SKM-1 treated with dmso at 0.1 percent for 144 hours (cell line): ENCODE measurements at regions not wholly inside any gene's neighbourhood (a gene's known extent, or its start where the extent isn't known, plus 50 kb on each side); places are given as distances from the start of the nearest gene placed in this dataset.

Experiments
- DNase-seq: peaks from one replicate; lab custom pipeline; 2025; ENCODE audit not compliant: unreplicated experiment; lab: John Stamatoyannopoulos, UW

DNA sequence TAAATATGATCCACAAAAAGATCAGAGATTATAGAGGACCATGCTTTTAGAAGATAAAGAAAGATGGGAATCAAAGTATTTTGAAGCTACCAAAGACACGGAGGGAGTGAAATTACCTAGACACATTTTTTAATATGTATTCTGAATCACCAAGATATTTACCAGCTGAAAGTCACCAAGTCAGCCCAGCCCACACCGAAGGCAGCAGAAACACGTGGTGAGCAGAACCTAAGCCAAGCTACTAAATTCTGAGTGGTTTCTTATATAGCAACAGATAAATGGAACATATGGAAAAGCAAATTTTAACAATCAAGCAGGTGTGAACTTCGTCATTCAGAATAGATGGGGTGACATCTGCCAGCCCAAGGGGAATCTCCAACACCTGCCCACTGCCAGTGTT is 134.7 kb upstream of the AKR1E2 start:
- no peak for DNase-seq

DNA sequence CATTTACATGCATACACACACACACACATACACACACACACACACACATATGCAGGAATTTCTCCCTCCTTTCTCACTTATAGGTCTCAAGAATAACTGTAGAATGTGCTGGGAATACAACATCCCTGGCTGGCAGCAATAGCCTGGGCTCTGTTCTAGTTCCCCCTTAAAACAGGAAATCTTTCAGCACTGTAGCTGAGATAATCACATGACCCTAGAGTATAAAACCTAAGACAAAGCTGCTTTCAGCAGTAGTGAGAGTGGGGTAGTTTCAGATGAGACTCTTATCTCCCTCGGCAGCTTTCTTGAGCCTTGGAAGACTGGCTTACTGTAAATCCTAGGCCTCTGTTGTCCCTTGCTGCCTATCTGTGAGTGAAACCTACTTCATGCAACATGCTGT is 137.4 kb upstream of the AKR1E2 start:
- DNase-seq = no peak

DNA sequence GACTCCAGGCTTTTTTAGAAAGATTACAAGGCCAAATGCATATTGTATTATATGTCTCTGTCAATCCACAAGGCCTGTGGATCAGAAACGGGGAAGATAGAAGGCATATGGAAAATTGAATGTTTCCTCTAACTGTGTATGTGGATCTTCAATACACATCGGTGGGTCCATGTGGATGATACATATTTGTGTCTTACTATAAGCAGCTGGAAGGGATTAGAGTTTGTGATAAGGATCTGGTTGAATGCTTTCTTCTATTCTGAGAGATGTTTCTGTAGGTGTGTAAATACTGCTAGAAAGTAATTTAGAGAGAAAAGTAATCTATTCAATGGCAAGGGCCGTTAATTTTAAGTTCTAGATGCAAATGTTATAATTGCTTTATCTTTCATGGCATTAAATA is 137.8 kb upstream of the AKR1E2 start:
- no peak for DNase-seq

DNA sequence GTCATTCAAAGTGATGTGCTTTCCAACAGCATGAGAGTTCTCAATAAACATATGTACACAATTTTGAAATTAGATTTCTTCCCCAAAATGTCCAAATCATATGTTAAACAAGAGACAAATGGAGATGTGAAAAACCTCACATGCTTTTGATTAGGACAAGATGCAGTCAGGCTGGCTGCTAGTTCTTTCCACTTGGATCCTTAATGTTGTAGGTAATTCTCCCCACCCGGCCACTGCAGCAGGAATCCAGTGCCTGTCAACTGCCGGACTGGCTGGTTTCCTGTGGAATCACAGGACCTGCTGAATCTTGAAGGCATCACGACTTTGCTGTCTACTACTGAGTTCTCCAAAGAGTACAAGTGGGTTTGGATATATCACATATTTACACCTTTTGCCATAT is 138.6 kb upstream of the AKR1E2 start:
- no peak for DNase-seq

DNA sequence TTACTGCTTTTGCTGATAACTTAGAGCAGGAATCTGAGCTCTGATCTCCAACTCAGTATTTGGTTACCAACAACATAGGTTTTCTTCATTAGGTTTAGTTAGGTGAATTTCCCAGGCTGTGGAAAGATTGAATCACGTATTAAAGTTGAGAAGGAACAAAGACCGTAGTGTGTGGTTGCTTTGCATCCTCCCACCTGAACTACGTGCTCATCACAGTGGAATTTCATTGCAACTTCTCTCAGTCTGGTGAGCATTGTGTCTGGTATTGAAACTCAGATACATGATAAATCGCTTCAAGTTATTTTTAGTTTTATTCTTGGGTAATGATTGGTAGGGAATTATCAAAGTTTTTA is 139.4 kb upstream of the AKR1E2 start:
- DNase-seq = no peak

DNA sequence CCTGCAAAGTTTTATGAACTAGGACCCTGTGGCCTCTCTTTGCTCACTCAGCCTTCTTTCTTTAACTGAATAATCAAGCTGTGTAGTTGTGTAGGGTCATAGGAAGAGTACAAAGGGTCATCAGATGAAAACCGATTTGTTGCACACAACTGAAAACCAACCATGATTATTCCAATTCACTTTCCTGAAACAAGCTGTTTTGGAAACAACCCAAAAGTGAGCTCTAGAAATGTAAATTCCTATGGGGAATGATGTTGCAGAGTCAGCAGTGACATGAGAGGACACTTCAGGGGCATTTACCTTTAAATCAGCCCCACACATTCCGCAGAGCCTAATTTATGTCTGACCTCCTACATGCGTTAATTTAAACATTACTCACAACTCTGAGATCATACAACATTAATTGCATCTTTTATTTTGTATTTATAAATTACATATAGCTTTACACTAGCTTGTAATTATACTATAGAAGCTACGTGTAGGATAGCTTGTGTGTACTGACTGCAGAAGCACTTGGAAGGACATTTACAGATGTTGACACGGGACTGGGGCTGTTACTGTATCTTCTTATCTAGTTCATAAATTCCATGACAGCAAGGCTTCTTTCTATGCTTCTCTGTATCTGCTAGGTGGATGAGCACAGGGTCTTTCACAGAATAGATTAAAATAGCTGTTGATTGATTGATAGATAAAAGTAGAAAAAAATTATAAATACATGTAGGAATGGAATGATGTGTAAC is 139.9 kb upstream of the AKR1E2 start:
- no peak for DNase-seq

DNA sequence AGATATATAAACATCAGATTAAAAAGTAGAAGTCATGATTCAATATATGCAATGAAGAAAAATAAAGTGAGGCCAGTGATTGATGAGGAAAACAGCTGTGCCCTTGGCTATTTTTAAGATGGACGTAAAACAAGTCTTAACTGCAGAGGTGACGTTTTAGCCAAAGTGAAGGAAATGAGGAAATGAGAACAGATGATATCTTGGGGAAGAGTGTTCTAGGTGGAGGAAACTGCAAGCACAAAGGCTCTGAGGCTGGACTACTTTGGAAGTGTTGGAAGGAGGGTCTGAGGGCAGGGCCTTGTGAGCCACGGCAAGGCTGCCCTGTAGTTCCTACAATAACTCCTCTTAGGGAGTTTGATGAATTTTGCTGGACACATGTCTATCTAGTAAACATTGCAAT is 140.5 kb upstream of the AKR1E2 start:
- no peak for DNase-seq

DNA sequence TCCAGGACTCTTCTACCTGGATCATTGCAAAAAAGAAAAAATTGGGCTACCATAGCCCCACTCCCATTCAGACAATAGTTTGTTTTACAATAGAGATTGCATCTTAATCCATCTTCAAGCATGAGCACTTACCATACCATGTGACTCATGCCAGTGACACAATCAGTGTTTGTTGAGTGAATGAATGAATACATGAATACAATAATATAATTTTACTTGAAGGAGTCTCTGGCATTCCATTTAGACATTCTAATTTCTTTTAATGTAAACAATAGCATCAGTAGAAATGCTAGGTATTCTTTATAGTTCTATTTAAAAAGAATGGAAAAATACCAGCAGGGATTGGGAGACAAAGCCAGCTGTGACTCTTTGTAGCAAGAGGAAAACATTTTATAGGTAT is 141.6 kb upstream of the AKR1E2 start:
- no peak for DNase-seq

DNA sequence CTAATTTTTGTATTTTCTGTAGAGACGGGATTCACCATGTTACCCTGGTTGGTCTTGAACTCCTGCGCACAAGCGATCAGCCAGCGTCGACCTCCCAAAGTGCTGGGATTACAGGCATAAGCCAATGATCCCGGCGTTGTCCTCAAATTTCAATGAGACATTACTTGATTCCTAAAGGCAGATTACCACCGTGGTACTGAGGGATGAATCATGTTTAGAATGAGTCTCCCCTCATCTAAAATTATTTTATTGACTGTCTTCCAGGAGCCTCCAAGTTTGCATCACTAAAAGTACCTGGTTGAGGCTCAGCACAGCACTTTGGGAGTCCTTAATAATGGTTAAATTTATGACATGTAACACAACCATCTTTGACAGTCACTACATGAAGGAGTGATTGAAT is 142.2 kb upstream of the AKR1E2 start:
- no peak for DNase-seq

DNA sequence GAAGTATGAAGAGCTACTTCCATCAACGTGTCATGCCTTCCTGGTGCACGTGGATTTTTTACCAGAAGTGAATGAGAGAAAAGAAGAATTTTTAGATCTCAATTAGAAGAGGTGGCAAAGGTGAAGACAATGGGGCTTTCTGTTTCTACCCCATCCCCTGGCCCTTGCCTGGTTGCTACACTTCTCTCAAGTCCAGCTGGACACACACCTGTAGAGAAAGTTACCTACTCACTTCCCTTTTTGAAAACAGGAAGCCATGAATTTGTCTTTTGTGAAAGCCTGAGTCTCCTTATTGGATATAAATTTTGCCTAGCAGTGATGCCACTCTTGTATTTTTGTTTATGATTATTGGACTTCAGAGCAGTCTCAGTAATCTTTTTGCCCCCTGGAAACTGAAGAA is 142.9 kb upstream of the AKR1E2 start:
- DNase-seq = no peak

DNA sequence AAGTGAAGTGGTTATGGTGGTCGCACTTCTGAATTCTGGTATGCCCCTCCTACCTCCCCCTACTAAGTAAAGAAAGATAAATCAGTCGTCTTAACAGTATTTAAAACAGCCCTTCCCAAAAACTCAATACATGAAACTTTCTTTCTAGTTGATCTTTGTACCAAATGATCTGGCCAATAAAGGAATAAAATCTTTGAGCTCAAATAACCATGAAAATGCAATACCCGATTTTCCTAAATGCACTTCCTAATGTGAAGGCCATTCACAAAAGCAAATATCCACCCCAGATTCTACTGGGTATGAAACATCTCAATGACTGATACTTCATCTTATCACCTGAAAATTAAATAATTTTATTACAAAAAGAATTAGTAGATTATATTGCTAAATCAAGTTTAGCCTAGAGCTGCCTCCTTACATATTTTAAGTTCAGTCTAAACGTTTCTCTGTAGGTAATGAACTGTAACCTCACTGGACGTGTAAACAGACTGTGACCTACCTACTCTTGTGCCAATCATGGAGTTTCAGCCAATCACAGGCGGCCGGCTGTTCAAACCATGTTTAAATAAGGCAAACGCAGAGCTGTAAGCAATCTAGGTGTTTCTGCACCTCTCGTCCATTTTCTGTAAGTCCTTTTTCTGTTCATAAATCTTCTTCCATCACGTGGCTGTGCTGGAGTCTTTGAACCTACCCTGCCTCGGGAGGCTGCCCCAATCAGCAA is 146.9 kb upstream of the AKR1E2 start:
- DNase-seq = no peak

DNA sequence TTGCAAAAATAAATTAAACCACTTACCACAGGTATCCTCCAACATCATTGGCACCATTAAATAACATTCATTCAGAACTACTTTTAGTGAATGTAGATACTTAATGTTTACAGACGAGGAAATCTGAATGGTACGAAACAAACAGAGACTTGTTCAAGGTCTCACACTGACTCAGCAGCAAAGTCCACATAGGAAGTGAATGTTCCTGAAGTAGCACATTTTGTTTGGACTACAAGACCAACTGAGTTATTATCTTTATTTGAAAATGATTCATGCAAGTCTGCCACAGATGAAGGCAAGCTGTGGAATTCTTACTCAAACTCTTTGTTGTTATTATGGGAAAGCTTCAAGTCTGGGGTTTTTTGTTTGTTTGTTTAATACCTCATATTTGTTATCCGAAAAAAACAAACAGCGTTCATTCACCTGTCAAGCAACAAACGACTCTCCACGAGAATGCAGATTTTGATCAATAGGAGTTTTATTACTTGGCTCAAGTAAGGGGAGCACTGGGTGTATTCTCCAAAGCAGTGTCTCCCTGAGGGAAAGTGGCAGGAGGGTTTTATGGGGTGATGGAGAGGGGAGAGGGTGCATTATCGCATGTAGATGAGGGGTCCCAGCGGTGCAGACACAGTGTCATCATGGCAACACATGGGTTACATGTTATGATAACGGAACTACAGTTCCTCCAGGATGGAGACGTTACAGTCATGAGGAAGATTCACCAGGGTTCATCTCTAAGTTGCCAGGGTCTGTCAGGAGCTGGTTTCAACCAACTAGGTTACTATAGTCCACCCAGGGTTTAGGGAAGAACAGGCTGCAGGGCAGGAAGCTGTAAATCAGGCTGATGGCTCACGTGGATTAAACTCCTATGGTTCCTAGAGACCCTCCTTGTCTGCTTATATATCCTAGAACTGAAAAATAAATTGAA is 147.7 kb upstream of the AKR1E2 start:
- DNase-seq = no peak

DNA sequence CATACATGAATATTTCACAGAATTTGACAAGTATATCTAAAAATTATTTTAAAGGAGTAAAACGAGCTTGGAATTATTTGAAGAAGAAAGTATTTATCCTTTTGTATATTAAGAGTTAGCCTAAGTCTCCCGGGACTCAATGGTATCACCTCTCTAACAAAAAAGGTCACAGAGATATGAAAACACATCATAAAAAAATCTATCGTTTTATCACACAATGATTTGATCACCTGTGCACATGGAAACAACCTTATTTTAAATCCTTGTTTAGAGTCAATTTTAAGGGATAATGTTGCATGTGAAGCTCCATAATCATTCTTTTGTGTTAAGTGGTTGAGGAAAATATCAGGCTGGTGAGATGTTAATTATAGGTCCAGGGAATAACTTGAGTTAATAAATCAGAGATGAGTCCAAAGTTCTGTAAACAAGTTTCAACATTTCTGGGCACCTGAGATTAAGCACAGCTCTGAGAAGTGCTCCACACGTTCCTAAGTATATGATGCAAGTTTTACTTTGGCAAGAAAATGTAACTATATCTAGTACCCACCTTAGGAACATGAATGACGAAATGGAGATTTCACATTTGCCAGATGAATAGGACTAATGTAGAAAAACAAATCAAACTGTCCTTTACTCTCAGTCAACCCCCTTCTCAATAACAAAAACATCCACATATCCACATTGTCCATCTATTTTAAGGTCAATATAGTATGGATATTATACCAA is 148.5 kb upstream of the AKR1E2 start:
- DNase-seq = no peak

DNA sequence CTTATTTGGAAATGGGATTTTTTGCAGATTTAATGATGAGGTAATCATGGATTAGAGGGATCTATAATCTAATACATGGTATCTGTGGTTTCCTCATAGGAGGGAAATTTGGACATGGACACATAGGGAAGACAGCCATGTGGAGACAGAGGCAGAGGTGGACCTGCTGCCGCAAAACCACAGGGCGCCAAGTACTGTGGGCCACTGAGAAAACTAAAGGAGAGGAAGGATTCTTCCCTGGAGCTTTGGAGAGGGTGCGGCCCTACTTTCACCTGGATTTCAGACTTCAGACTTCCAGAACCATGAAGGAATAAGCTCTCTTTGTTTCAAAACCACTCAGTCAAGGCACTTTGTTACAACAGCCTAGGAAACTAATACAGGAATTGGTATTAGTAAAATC is 149.4 kb upstream of the AKR1E2 start:
- DNase-seq = no peak

DNA sequence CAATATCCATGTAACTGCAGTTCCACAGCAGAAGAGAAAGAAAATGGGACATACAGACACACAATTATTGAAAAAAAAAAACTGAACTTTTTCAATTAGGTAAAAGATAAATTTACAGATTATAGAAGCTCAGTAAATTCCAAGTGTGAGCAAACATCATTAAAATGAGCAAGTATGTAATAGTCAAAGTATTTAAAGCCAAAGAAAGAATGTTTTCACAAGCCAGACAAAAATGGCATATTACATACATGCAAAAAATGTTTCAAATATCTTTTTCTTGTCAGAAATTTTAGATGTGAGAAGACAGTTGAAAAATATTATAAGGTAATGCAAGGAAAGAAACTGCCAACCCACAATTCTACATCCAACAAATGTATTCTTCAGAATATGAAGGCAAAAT is 150.2 kb upstream of the AKR1E2 start:
- DNase-seq = no peak

DNA sequence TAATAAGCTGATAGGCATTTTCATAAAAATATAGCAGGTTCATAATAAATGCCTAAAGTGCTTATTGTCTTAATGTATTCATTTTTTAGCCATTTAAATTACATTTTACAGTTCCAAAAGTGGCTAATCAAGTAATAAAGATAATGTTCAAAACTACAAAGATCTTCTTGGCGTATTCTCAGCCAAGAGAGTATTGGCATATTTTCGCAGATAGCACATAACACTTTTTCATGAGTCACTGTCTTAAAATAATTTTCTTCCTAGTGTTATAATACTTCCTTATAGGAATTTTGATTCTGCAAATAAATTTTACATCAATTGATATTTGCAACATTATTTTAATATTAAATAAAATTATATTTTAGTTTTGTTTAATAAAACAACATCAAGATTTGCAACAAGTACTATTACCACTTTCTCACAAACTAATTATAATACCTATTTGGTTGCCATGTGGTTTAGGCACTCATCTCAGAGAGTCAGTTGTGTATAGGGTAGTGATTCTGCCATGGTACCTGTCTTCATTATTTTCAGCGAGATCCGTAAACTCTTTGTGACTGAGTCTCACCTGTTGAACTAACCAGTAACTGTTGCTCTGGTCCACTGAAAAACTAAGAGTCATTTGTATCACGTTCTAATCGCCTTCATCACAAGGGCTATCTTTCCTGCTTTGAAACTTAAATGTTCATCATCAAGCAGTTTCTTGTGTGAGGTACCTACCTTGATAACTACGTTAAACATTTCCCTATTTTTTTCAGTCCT is 152.5 kb upstream of the AKR1E2 start:
- no peak for DNase-seq

DNA sequence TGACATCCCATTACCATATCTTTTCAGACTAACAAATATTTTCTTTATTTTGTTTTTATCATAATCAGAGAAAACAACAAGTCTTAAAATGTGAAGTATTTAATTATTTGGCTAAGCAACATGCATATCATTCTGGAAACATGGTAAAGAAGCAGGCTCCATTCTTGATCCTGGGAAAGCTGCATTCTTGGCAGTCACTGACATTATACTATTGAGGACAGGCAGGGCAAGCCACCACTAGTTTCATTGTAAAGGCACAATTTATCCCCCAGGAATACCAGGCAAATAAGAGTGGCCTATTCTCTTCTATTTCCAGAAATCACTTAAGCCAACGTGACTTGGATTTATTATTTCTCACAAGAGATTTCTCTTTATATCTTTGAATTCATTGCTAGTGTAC is 153.8 kb upstream of the AKR1E2 start:
- DNase-seq = no peak

DNA sequence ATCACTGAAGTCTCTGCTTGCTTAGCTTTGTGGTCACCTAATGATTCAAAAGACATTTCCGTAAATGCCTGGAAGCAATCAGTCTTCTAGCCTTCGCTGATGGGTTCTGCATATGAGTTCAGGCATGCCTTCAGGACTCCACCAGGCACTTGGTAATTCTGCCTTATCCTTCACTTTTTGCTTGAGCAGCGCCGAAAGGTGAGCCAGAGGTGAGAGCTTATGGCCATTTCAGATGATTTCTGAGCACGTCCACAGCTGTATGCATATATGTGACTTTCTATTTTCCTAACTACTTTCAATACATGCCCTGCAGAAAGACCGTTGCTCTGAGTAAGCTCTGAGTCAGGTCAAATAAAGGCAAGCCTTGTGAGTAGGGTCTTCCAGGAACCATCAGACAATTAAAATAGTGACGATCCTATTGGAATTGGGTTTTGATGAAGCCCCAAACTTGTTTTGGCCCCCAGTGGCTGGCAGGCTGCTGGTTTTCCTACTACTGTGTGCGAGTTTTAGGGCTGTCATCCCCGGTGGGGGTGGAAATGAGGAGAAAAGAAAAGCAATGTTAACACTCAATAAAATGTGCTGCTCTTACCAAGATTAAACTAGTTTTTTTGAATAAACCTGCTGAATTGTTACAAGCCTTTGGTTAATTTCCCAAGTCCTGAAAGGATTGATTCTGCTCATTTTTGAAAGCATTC is 154.4 kb upstream of the AKR1E2 start:
- DNase-seq = no peak

DNA sequence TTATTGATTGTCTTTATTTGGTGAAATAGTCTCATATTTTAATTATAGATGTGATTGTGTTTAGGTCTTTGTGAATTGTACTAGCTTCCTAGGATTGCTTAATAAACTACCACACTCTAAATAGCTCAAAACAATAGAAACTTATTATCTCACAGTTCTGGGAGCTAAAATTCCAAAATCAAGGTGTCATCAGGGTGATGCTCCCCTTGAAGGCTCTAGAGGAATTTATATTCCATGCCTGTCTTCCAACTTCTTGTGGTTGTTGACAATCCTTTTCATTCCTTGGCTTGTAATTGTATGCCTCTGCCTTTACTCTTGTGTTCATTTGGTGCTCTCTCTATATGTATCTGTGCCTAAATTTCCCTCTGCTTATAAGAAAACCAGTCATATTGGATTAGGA is 155.3 kb upstream of the AKR1E2 start:
- DNase-seq = no peak

DNA sequence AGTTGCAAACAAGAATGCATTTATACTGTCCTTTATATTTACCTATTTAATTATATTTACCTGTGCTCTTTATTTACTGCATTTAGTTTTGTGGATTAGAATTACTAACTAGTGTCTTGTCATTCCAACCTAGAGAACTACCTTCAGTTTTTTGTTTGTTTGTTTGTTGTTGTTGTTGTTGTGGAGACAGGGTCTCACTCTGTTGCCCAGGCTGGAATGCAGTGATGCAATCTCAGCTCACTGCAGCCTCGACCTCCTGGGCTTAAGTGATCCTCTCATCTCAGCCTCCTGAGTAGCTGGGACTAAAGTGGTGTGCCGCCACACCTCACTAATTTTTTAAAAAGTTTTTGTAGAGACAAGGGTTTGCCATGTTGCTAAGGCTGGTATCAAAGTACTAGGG is 156.4 kb upstream of the AKR1E2 start:
- DNase-seq = no peak
